HG03103 (cell line): ENCODE measurements at regions not wholly inside any gene's neighbourhood (a gene's known extent, or its start where the extent isn't known, plus 50 kb on each side); places are given as distances from the start of the nearest gene placed in this dataset.

Source experiments
- ATAC-seq: cut with Tn5 transposase; IDR thresholded peaks from one replicate; pipeline ENCODE4 v1.9.1; 2021; ENCODE audit warnings: low read depth; ENCODE audit not compliant: unreplicated experiment

- no peak for ATAC-seq
Observed at GRCh38 chr18:42258301-42258965, 303.4 kb downstream of the PIK3C3 start.

DNA sequence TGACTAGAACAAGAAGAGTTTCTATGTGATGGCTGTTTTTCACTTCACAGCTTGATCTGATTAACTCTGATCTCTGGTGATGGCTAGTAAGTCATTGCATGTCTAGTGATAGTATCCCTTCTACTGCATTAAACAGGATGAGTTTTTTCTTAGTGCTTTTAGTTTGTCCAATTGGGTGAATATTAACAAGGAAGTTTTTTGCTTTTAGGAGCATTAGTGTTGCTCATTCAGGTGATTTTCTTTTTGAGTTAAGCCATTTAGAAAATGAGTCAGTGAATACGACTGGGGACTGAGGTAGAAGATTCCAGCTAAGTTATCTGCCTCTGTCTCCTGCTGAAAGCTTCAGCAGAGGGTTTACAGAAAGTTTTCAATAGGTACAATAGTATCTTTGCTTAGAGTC, 306.7 kb downstream of the PIK3C3 start:
- no peak for ATAC-seq

DNA sequence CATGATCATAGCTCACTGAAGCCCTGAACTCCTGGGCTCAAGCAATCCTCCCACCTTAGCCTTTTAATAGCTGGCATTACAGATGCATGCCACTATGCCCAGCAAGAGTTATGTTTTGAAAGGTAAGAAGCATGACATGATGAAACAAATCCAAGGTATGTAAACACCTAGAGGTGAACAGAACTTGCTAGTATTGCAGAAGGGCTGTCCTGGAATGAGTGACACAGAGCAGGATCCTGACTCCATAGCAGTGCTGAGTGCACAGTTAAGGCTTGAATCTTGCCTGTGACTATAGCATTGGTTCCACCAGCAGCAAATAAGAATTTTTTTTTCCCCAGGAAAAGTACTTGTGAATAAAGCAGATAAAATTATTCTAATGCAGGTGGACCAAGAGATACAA, 309.5 kb downstream of the PIK3C3 start:
- ATAC-seq = no peak

DNA sequence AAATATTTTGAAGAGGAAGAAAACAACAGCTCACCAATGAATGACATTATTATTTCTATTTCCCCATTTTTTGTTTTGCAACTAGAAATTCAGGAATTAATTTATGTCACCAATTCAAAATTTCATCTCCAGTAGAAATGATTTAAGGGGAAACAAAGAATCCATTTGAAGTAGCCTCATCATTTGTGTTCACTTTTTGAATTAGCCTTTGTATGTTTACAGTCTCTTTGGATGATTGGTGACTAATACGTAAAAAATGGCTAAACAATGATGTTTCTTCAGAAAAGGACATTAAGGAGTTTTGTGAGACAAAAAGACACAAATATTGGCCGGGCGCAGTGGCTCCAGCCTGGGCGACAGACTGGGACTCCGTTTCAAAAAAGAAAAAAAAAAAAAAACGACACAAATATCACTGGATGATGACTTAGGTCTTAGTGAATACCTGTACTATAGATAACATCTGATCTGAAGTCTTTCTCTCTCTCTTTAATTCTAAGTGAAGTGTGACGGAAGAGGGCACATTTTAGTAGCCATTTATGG, 313.2 kb downstream of the PIK3C3 start:
- ATAC-seq = no peak

DNA sequence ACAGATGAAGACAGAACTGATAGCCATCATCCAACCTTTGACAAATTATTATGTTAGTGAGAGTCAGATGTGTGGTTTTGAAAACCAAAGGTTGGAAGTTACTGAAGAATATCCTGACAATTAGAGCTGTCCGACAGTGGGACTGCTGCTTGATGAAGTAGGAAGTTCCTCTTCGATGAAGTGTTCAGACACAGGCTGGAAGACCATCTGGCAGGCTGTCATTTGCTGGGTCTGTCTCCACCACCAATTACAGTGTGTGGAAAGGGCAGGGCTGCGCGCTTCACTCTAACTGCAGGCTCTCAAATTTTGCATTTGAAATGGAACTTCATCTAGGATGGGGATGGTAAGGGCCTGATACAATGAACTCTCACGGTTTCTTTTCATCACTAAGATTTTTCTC, 313.8 kb downstream of the PIK3C3 start:
- no peak for ATAC-seq

- no peak for ATAC-seq
Observed at GRCh38 chr18:42271647-42272414, 316.8 kb downstream of the PIK3C3 start.

GRCh38 chr18:42274488-42275137, 319.6 kb downstream of the PIK3C3 start:
- ATAC-seq = no peak

GRCh38 chr18:42275138-42275535, 320.1 kb downstream of the PIK3C3 start:
- no peak for ATAC-seq

- no peak for ATAC-seq
Observed at GRCh38 chr18:42275949-42276730, 321.1 kb downstream of the PIK3C3 start.

- ATAC-seq = no peak
Observed at GRCh38 chr18:42281124-42281523, 326.1 kb downstream of the PIK3C3 start.

GRCh38 chr18:42281851-42282250, 326.8 kb downstream of the PIK3C3 start:
- ATAC-seq = no peak

DNA sequence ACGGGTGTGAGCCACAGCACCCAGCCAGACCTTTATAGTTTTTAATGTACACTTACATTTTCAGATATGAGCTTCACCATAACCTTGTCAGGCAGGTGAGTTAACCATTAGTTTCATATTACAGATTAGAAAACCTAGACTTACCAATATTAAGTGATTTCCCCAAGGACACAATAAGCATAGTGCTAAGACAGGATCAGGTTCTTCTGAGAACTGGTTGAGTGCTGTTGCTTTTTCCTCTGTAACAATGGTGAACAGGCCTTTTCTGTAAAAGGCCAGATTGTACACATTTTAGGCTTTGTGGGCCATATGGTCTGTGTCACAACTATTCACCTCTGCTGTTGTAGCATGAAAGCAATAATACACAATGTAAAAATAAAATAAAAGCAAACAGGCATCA, 332.0 kb downstream of the PIK3C3 start:
- ATAC-seq = no peak

DNA sequence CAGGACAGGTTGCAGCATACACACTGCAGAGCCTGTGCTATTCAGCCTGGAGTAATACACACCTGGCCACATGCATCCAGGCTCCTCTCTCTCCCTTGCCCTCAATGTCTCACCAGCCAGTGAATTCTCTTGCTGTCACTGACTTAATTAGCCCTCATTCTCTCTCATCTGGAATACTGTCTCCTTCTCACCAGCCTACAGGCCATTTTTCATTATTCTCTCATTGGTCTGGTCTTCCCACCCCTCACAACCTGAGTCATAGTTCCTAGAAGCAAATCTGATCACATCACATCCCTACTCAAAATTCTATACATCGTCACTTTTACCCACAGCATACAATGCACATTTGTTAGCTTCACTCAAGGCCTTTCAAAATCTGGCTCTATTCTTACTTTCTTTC, 333.1 kb downstream of the PIK3C3 start:
- no peak for ATAC-seq

DNA sequence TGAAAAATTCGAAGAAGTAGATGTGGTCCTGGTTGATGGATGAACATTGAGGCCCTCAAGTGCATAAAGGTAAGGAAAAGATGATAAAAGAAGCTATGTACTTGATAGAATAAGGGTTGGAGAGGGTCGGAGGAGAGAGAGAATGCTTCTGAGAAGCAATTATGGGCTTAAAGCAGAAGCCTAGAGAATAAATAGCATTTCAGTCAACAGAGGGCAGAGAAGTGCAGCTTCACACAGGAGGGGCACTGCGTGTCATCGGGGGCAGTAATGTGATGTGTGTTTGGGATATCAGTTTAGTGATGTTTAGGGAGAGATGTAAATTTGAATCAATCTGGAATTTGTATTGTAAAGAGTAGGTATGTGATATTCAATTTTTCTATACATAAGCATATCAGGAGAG, 334.5 kb downstream of the PIK3C3 start:
- ATAC-seq = no peak

GRCh38 chr18:42290318-42291307, 335.6 kb downstream of the PIK3C3 start:
- ATAC-seq = no peak

DNA sequence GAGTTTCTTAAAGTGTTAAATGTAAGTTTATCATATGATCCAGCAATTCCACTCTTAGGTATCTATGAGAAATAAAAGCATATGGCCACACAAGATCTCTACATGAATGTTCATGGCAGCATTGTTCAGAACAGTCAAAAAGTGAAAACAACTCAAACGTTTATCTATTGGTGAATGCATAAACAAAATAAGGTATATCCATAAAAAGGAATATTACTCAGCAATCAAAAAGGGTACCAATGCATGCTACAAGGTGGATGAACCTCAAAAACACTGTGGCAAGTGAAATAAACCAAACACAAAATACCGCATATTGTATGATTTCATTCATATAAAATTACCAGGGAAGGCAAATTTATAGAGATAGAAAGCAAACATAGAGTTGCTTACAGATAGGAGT, 337.6 kb downstream of the PIK3C3 start:
- ATAC-seq = no peak

DNA sequence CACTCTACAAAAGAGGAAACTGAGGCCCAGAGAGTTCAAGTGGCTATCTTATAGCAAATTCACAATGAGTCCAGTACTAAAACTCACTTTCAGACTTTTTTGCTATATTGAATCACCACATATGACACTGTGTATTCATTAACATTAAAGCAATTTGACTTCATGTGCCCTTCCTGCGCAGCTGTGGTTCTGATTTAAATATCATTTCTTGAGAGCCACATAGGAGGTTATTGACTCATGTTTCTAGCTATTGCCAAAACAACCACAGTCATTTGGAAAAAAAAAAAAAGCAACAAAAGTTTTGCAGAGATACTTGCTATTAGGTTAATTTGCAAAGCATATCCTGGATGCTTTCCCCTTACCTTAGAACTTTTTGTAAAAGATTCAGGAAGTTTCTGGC, 341.2 kb downstream of the PIK3C3 start:
- ATAC-seq = no peak

GRCh38 chr18:42296723-42297122, 341.7 kb downstream of the PIK3C3 start:
- no peak for ATAC-seq
